NCI-H128 (cell line): ENCODE measurements at regions not wholly inside any gene's neighbourhood (a gene's known extent, or its start where the extent isn't known, plus 50 kb on each side); places are given as distances from the start of the nearest gene placed in this dataset.
A peak's percentile ranks its signal among the peaks of the same experiment; 100 is the strongest.

Experiments used
- DNase-seq: peaks from one replicate; lab custom pipeline; 2025; ENCODE audit not compliant: unreplicated experiment; lab: John Stamatoyannopoulos, UW

- DNase-seq = no peak
Observed at GRCh38 chr3:10583798-10584708, 78.7 kb upstream of the ATP2B2 start.

- no peak for DNase-seq
Observed at GRCh38 chr3:10585945-10586344, 80.6 kb upstream of the ATP2B2 start.

- DNase-seq = no peak
Observed at GRCh38 chr3:10594915-10595314, 89.5 kb upstream of the ATP2B2 start.

- DNase-seq = no peak
Observed at GRCh38 chr3:10596746-10597448, 91.5 kb upstream of the ATP2B2 start.

GRCh38 chr3:10597733-10598132, 92.3 kb upstream of the ATP2B2 start:
- DNase-seq = no peak

GRCh38 chr3:10599017-10599416, 93.6 kb upstream of the ATP2B2 start:
- no peak for DNase-seq

- DNase-seq = peak; percentile 4
Observed at GRCh38 chr3:10599444-10599843, 94.1 kb upstream of the ATP2B2 start.

GRCh38 chr3:10600296-10600714, 94.9 kb upstream of the ATP2B2 start:
- DNase-seq = no peak

GRCh38 chr3:10600726-10601125, 95.3 kb upstream of the ATP2B2 start:
- DNase-seq = no peak

GRCh38 chr3:10601151-10601856, 95.9 kb upstream of the ATP2B2 start:
- no peak for DNase-seq

GRCh38 chr3:10601857-10602230, 96.5 kb upstream of the ATP2B2 start:
- no peak for DNase-seq

GRCh38 chr3:10602271-10602670, 96.9 kb upstream of the ATP2B2 start:
- no peak for DNase-seq

GRCh38 chr3:10602769-10603768, 97.7 kb upstream of the ATP2B2 start:
- no peak for DNase-seq

- DNase-seq = no peak
Observed at GRCh38 chr3:10609134-10609533, 103.7 kb upstream of the ATP2B2 start.

GRCh38 chr3:10614168-10614567, 108.8 kb upstream of the ATP2B2 start:
- DNase-seq = no peak

GRCh38 chr3:10615715-10616114, 110.3 kb upstream of the ATP2B2 start:
- DNase-seq = no peak

- DNase-seq = no peak
Observed at GRCh38 chr3:10616321-10616720, 110.9 kb upstream of the ATP2B2 start.

- no peak for DNase-seq
Observed at GRCh38 chr3:10619989-10620832, 114.8 kb upstream of the ATP2B2 start.

- no peak for DNase-seq
Observed at GRCh38 chr3:10620833-10621082, 115.4 kb upstream of the ATP2B2 start.
